Lower leg skin (tissue), 3 donors: ENCODE measurements at regions not wholly inside any gene's neighbourhood (a gene's known extent, or its start where the extent isn't known, plus 50 kb on each side); places are given as distances from the start of the nearest gene placed in this dataset.

Experiments used
- POLR2A ChIP-seq, 2 donors: fragments of 450-650 bp; IDR thresholded peaks; one replicate each; pipeline ENCODE4 v1.6.1; 2016 to 2017; ENCODE audit warnings: antibody characterized with exemption in 2 of 2, mild to moderate bottlenecking in 1 of 2, moderate library complexity in 1 of 2
- TF ChIP-seq, protein P1 (sequence below), 3 donors: fragments of 450-650 bp; IDR thresholded peaks; one replicate each; pipeline ENCODE4 v1.5.1; 2016; ENCODE audit warnings: antibody characterized with exemption in 3 of 3, mild to moderate bottlenecking in 3 of 3, moderate library complexity in 2 of 3

DNA sequence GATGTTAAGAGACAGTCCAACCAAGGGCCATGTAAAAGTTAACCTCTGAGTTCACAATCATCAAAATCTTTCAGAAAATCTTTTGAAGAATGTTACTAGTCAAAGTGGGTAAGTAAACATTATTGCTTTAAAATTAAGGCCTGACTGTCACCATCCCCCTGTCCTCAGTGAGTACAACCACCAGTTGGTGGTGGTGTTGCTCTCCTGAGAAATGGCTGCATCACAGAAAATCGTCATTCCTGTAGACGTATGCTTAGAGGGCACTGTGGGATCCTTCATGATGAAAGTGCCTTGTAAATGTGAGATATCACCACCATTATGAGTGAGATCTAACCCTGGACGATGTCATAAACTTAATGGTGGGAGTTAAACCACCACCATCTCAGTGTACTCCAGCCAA is 451.2 kb downstream of the RPS29 start:
- TF ChIP-seq, protein P1, sequence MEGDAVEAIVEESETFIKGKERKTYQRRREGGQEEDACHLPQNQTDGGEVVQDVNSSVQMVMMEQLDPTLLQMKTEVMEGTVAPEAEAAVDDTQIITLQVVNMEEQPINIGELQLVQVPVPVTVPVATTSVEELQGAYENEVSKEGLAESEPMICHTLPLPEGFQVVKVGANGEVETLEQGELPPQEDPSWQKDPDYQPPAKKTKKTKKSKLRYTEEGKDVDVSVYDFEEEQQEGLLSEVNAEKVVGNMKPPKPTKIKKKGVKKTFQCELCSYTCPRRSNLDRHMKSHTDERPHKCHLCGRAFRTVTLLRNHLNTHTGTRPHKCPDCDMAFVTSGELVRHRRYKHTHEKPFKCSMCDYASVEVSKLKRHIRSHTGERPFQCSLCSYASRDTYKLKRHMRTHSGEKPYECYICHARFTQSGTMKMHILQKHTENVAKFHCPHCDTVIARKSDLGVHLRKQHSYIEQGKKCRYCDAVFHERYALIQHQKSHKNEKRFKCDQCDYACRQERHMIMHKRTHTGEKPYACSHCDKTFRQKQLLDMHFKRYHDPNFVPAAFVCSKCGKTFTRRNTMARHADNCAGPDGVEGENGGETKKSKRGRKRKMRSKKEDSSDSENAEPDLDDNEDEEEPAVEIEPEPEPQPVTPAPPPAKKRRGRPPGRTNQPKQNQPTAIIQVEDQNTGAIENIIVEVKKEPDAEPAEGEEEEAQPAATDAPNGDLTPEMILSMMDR (IDR thresholded peaks at IDR 0.05), result no peak
- no peak for TF ChIP-seq POLR2A (IDR thresholded peaks at IDR 0.05)
